ENCODE measurements at regions not wholly inside any gene's neighbourhood (a gene's known extent, or its start where the extent isn't known, plus 50 kb on each side); places are given as distances from the start of the nearest gene placed in this dataset.

GRCh38 chr3:193938613-193939012 is 197.3 kb upstream of the HES1 start:
- no peak for DNase-seq

- DNase-seq: no peak
Observed at GRCh38 chr3:193939527-193939926, 196.4 kb upstream of the HES1 start.

- no peak for DNase-seq
Observed at GRCh38 chr3:193940526-193940925, 195.4 kb upstream of the HES1 start.

DNA sequence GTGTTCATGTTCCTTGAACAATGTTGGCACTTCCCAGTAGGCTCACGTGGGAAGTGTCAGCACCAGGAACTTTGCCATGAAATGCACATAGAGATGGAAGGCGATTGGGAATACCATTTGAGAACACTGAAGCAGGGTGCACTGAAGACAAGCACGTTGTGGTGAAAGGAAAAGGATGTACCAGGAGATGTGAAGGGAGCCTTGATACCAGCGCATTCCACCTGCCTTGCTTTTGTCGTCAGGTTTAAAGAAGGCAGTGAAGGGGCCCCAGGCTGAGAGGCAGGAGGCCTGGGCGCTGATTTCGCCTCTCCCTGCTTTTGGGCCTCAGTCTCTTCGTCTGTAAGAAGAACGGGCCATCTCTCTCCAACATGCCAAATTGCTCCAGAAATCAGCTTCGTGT is 194.5 kb upstream of the HES1 start:
- no peak for DNase-seq

- no peak for DNase-seq
Observed at GRCh38 chr3:193942516-193943055, 193.4 kb upstream of the HES1 start.

DNA sequence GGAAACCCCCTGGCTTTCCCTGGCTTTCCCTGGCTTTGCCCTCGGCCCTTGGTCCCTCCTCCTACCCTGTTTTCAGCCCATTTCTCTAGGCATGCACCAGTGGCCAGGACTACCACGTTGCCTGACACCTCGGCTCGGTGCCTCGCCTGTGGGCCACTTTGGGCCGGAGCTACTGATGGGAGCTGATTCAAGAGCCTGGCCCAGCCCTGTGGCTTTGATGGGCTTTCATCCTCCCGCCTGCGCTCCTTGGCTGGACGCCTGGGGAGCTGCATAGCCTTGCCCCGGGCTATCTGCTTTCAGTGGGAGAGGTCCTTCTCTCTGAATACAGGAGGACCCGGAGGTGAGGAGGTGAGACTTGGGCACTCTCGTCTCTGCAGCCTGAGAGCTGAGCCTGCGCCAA is 192.7 kb upstream of the HES1 start:
- no peak for DNase-seq

- DNase-seq: no peak
Observed at GRCh38 chr3:193943851-193944517, 192.0 kb upstream of the HES1 start.

DNA sequence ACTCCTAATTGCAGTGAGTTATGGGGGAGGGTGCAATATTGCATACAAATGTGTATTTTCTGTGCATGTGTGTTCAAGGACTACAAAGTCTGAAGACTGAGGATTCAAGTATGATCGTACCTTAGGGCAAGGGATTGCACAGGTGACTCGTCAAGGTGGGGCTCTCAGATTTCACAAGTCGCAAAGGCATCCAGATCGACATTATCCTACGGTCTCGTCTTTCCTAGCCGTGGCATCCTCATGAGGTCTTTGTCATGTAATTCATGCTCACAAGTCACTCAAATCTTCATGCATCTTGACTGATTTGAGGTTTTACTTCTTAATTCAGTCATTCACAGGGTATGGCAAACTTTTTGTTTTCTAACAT is 191.4 kb upstream of the HES1 start:
- no peak for DNase-seq

DNA sequence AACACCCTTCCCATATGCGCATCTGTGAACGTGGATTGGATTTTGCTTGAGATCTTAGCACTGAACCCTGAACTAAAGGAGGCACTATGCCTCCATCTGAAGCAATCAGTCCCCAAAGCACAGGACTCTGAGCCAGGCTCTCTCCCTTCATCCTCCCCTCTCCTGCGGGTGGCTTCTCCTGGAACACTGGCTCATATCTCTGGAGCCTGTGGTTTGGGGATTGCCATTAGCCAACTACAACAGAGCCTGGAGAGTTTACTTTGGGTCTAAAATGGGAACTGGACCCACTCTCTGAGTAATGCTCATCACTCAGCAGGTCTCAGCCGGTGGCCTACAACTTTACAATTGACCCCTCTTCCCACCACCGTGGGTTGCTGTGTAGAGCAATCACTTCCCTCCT is 190.8 kb upstream of the HES1 start:
- no peak for DNase-seq

- DNase-seq: no peak
Observed at GRCh38 chr3:193946945-193947344, 189.0 kb upstream of the HES1 start.

DNA sequence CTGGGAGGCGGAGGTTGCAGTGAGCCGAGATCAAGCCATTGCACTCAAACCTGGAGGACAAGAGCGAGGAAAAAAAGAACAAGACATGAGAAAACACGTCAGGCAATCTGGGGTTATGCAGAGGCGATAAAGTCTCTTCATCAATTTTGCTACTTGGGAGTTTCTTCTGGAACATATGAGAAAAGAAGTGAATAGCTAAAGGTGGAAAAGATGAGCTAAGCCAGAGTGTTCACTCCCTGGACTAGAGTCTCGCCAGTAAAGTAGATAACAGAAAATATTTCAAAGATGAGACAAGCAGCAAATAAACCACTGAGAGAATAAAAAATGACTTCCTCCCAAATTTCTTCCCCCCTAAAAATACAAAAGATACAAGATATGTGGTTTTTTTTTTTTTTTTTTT is 188.4 kb upstream of the HES1 start:
- no peak for DNase-seq

- DNase-seq: no peak
Observed at GRCh38 chr3:193948459-193948858, 187.5 kb upstream of the HES1 start.

GRCh38 chr3:193951859-193952258 is 184.1 kb upstream of the HES1 start:
- no peak for DNase-seq

- no peak for DNase-seq
Observed at GRCh38 chr3:193954752-193955151, 181.2 kb upstream of the HES1 start.

GRCh38 chr3:193955719-193956118 is 180.2 kb upstream of the HES1 start:
- no peak for DNase-seq

GRCh38 chr3:193959861-193960260 is 176.1 kb upstream of the HES1 start:
- no peak for DNase-seq

DNA sequence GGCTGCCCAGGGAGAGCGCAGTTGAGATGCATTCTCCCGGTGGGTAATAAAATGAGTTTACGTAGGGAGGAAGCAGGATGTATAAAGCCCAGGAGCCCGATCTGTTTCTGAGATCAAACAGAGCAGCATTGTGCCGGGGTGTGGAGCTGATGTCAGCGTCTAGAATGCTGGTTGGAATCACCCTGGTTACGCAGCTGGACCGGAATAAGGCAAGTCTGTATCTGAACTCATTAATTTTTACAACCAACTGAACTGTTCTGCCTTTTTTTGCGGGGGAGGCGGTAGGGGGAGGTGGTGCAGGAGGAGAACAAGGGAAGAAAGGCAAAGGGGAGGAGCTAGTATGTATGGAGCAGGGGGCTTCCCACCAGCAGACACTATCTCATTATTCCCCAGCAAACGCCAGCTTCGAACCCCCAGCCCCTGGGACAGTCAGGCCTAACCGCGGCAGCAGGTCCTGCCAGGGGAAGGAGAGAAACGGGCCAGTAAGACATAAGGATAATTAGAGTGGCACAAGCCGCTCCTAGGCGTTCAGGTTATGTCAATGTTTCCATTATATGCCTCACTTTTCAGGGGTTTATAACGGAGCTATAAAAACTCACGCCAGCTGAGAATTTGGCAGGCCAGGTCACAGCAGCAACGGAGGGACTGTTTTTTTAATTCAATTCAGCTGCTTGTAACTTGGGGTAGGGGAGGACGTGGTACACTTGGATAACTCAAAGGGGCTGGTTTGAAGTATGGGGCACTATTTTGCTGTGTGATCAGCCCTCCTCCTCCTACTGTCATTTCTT is 175.3 kb upstream of the HES1 start:
- no peak for DNase-seq

DNA sequence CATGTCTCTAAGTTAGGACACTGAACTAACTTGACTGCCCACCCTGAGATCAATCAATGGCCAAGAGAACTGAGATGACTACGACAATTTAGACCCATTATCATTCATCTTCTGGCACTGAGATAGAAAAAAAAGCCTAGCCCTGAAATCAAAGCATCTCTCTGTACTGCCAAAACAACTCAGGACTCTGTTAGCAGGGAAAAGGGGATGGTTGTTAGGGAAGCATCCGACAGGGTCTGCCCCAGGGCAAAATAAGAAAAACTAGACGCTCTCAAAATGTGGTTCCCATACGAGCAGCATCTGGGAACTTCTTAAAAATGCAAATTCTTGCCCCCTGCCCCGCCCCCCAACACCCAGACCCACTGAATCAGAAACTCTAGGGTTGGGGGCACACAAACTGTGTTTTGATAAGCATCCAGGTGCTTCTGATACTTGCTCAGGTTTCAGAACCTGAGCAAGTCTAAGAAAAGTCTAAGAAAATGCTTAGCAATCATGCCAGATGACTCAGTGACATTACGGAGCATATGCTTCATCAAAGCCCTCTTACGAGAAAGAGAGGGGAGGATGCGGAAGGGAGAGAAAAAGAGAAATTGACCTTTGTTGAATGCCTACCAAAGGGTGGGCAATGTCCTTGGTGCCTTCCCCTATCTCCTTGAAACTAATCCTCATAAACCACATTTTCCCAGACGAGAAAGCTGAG is 172.8 kb upstream of the HES1 start:
- DNase-seq: peak; percentile 83

- DNase-seq: peak; percentile 92
Observed at GRCh38 chr3:193963808-193964516, 172.0 kb upstream of the HES1 start.

- no peak for DNase-seq
Observed at GRCh38 chr3:193964517-193964880, 171.4 kb upstream of the HES1 start.

DNA sequence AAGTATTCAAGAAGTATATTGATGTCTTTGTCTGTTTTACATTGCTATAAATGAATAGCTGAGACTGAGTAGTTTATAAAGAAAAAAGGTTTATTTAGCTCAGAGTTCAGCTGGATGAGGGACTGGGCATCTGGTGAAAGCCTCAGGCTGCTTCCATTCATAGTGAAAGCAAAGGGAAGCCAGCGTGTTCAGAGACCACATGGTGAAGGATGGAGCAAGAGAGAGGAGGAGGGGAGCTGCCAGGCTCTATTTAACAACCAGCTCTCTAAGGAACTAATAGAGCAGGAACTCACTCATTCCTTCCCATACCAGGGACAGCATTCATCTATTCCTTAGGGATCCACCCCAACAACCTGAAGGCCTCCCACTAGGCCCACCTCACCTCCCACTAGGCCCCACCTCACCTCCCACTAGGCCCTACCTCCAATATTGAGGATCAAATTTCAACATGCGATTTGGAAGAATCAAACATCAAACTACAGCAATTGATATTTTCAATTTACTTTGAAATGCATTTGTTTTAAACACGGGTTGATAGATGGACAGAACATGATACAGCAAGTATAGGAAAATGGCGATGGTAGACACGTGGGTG is 167.5 kb upstream of the HES1 start:
- DNase-seq: peak; percentile 27

- peak; percentile 58 for DNase-seq
Observed at GRCh38 chr3:193970131-193970772, 165.7 kb upstream of the HES1 start.
